Left lung (tissue), 4 donors: ENCODE measurements at regions not wholly inside any gene's neighbourhood (a gene's known extent, or its start where the extent isn't known, plus 50 kb on each side); places are given as distances from the start of the nearest gene placed in this dataset.

Source experiments
- ATAC-seq: fragments of 200-7000 bp; cut with Tn5 transposase; one replicate; pipeline ENCODE4 v1.9.1; 2020; ENCODE audit warnings: moderate library complexity
- DNase-seq, 4 donors: peaks; one replicate each; pipeline ENCODE4 v3.0.0-alpha.2; 2013 to 2020
- H3K27ac ChIP-seq, 2 donors: fragments of 200-600 bp; sonication (generic) in 1 of 2; one replicate each; pipeline versions ENCODE4 v1.5.0 to v1.8.0; 2020 to 2021
- H3K27me3 ChIP-seq, 2 donors: fragments of 200-600 bp; sonication (generic) in 1 of 2; one replicate each; pipeline versions ENCODE4 v1.5.0 to v1.8.0; 2020 to 2021
- H3K36me3 ChIP-seq, 2 donors: fragments of 200-600 bp; sonication (generic) in 1 of 2; one replicate each; pipeline versions ENCODE4 v1.5.0 to v1.8.0; 2020 to 2021
- H3K4me1 ChIP-seq, 2 donors: fragments of 200-600 bp; one replicate each; pipeline ENCODE4 v1.8.0; 2021
- H3K4me3 ChIP-seq, 2 donors: fragments of 200-600 bp; sonication (generic) in 1 of 2; one replicate each; pipeline versions ENCODE4 v1.5.0 to v1.8.0; 2020 to 2021; ENCODE audit warnings: mild to moderate bottlenecking in 1 of 2
- H3K9me3 ChIP-seq, 2 donors: fragments of 200-600 bp; sonication (generic) in 1 of 2; one replicate each; pipeline versions ENCODE4 v1.5.0 to v1.8.0; 2020 to 2021
- CTCF ChIP-seq, 2 donors: fragments of 200-600 bp; sonication (generic) in 1 of 2; IDR thresholded peaks; one replicate each; pipeline versions ENCODE4 v1.5.0 to v1.8.0; 2021; ENCODE audit warnings: antibody characterized with exemption in 2 of 2
- intact Hi-C, 2 donors: fragments of 100-400 bp; cut with DNase I; formaldehyde crosslinking; loops; one replicate each; pipeline versions ENCODE4 v1.11.2 to v1.14.2; 2022
- donor health status: DM: no; HTN: yes; CAD: no.
- donor health status: DM: no; HTN: no; CAD: no.

- no peak for ATAC-seq
- intact Hi-C loops, result no loop called here
Observed at GRCh38 chr5:3891113-3891512, 295.5 kb downstream of the IRX1 start.

GRCh38 chr5:3893527-3893926, 297.9 kb downstream of the IRX1 start:
- Histone ChIP-seq H3K4me1 (no peaks in the 10 kb centered on the region), H3K4me3 (no peak overlapping the region), H3K27ac (no peak overlapping the region), H3K36me3 (no peaks in the 10 kb centered on the region), H3K9me3 (peaks cover 0 to 7% of the 10 kb centered on the region in 2 donors), H3K27me3 (no peaks in the 10 kb centered on the region)
- TF ChIP-seq CTCF (IDR thresholded peaks at IDR 0.05), result no peak
- no peak for ATAC-seq
- intact Hi-C loops, result no loop called here
- no peak for DNase-seq

More at GRCh38 chr5:3891113-3891512, 295.5 kb downstream of the IRX1 start:
- no peak for DNase-seq
- Histone ChIP-seq H3K27me3 (no peaks in the 10 kb centered on the region), H3K4me3 (no peak overlapping the region), H3K36me3 (no peaks in the 10 kb centered on the region), H3K4me1 (no peaks in the 10 kb centered on the region), H3K9me3 (peaks cover 0 to 7% of the 10 kb centered on the region in 2 donors), H3K27ac (no peak overlapping the region)
- no peak for TF ChIP-seq CTCF (IDR thresholded peaks at IDR 0.05)

- Histone ChIP-seq H3K27ac (no peak overlapping the region), H3K36me3 (no peaks in the 10 kb centered on the region), H3K27me3 (no peaks in the 10 kb centered on the region), H3K4me1 (no peaks in the 10 kb centered on the region), H3K4me3 (no peak overlapping the region), H3K9me3 (peaks cover 0 to 7% of the 10 kb centered on the region in 2 donors)
- TF ChIP-seq CTCF (IDR thresholded peaks at IDR 0.05), result no peak
- ATAC-seq (no peak), DNase-seq (no peak)
- intact Hi-C loops, result no loop called here
Observed at GRCh38 chr5:3893975-3894374, 298.3 kb downstream of the IRX1 start.

- intact Hi-C loops, result no loop called here
- no peaks in the 10 kb centered on the region for H3K27me3 ChIP-seq
- no peak overlapping the region for H3K4me3 ChIP-seq
- no peak overlapping the region for H3K27ac ChIP-seq
- DNase-seq (no peak), ATAC-seq (no peak)
- TF ChIP-seq CTCF (IDR thresholded peaks at IDR 0.05), result no peak
- no peaks in the 10 kb centered on the region for H3K36me3 ChIP-seq
- peaks cover 0 to 7% of the 10 kb centered on the region in 2 donors for H3K9me3 ChIP-seq
- no peaks in the 10 kb centered on the region for H3K4me1 ChIP-seq
Observed at GRCh38 chr5:3896098-3896497, 300.5 kb downstream of the IRX1 start.

GRCh38 chr5:3899093-3899492, 303.5 kb downstream of the IRX1 start:
- ATAC-seq (no peak), DNase-seq (no peak)
- no peak overlapping the region for H3K4me3 ChIP-seq
- no peak for TF ChIP-seq CTCF (IDR thresholded peaks at IDR 0.05)
- no peaks in the 10 kb centered on the region for H3K4me1 ChIP-seq
- H3K9me3 ChIP-seq, result peaks cover 0 to 3% of the 10 kb centered on the region in 2 donors
- intact Hi-C loops, result no loop called here
- H3K27ac ChIP-seq, result no peak overlapping the region
- no peaks in the 10 kb centered on the region for H3K27me3 ChIP-seq
- no peaks in the 10 kb centered on the region for H3K36me3 ChIP-seq
